ENCODE measurements at regions not wholly inside any gene's neighbourhood (a gene's known extent, or its start where the extent isn't known, plus 50 kb on each side); places are given as distances from the start of the nearest gene placed in this dataset.

DNA sequence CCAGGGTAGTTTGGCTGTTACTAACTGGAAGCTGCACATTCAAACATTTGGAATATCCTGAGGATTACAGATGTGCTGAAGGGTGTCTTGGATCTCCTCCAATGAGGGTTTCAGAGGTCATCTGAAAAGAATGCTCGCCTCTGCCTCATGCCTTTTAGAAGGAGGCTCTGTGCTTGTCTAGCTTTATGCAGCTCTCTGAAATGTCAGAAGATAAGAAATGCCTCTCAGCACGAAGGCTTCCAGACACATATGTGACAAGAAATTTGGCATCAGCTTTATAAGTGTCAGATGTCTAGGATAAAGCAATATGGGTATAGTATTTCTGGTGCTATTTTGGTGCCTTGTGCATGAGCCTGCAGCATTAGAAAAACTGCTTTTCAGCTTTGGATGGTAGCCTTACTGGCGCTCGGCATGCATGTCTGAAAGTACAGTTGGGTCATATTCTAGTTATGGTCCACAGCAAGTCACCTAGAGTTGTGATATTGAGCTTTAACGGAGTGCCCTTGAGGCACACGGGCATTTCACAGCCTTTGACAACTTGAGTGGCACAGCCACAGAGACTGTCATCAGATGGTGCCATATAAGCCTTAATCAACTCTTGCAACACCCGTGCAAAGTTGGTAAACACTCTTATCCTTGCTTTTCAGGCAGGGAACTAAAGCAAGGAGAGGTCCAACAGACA lies 70.8 kb upstream of the PGRMC2 start:
- no peak for DNase-seq

DNA sequence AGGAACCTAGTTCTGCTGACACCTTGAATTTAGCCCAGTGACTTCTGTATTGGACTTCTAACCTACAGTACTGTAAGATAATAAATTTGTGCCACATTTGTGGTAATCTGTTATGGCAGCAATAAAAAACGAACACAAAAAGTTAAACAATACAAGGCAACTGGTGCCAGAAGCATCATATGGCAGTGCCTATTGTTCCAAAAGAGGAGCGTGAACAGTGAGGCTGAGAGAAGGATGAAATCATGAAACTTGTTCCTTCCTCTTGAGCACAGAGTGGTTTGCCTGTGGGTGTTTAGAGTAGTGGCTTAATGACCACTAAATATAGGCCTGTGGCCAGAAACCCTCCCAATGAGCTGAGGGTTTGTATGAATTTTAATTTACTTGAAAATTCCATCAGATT lies 69.7 kb upstream of the PGRMC2 start:
- no peak for DNase-seq

DNA sequence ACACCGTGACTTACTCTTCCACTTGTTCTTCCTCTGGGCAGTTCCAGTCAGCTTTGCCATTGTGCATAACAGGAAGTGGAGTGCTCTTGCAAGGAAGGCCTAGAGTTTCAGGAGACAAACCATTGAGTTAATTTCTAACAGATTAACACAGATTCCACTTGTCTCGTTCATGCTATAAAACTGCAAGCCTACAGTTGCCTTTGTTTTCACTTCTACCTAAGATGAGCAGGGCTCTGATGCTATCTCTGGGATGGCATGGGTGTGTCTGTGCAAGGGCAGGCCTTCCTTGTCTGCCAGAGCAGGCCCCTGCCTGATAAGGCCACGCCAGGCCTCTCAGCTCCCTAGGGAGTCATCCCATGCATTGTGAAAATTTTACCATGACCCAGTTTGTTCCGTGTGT lies 67.7 kb upstream of the PGRMC2 start:
- DNase-seq: no peak

DNA sequence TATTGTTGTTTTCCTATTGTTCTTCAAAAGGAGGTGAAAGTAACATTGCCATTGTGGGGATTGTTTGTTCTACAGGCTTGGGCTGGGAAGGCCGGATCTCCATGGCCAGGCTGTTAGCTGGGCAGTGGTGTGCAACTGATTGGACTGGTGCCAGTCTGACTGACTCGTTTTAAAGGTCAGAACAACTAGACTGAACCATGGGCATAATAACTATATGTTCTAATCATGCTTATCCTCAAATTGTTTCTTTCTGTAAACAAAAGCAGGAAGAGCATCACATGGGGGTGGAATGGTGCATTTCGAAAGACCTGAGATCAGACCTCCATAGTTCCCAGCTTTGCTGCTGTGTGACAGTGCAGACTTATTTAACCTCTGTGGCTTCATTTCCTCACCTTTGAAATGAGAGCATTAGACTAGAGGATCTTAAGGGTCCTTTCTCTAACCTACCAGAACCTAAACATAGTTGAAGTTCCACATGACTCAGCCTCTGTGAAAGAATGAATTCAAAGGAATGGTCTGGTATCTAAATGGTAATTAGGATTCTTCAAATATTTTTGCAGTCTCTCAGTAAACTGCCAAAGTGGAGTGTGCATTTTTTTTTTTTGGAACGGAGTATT lies 66.7 kb upstream of the PGRMC2 start:
- no peak for DNase-seq

DNA sequence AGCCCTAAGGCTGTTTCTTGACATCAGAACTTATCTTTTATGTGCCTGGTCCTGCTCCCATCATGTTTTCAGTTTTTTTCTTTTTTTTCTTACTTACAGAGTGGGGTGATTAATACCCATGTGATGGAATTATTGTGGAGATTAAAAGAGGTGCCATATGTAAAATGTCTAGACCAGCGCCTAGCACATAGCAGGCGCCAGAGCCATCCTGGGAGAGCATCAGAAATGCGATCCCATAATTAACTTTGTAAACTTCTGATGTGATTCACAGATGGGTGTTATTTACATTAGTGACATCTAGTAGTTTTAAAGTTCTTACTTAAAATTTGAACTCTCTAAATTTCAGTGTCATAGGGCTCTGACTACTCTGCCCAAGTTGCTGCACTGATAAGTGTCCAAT lies 66.2 kb upstream of the PGRMC2 start:
- no peak for DNase-seq

DNA sequence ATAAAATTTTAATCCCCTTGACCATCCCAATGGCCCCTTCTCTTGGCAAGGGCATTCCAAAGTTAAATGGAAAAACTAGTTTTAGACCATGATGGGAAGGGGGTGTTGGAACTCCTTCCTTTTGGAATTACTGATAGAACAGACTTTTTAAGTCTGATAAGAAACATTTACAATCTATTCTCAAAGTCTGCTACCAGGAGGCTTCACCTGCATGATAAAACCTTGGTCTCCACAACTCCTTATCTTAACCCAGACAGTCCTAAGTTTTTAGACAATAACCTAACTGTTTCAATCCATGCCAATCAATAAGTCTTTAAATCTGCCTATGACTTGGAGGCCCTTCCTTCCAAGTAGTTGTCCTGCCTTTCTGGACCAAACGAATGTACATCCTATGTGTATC lies 63.9 kb upstream of the PGRMC2 start:
- no peak for DNase-seq

DNA sequence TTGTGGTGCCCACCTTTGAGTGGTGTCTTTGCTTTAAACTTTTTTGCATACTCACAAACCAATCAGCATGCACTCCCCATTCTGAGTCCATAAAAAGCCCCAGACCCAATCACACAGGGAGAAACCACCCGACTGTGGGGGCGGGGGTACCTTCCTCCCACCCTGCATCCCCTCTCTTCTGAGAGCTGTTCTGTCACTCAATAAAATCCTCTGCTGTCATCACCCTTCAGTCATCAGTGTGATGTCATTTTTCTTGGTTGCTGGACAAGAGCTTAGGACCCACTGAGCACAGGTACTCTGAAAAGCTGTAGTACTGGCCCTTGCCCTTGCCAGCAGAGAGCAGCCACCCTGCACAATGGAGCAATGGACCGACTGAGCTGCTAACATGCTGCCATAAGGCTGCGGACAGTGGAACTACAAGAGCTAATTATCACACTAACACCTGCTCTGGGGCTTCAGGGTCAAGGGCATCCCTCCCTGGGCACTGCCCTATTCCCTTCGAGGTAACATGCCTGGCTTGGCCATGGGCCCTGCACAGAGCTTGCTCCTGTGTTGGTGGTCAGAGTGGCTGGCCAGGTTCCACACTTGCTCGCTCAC lies 62.9 kb upstream of the PGRMC2 start:
- DNase-seq: no peak

DNA sequence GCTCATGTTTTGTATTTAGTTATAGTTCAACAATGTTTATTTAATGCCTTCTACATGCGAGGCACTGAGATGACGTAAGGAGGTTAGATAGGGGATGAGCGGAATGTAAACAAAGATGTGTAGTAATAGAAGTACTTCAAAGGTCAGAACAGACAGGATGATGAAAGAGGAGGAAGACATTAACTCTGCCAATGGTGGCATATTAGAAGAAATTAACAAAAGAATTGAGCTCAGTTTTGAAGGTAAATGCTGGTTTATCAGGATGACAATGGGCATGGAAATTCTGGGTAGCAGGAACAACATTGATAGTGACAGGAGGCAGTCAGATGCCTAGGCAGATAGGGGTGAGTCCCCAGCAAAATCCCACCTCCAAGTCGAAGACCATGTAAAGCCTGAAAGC lies 62.3 kb upstream of the PGRMC2 start:
- DNase-seq: no peak

DNA sequence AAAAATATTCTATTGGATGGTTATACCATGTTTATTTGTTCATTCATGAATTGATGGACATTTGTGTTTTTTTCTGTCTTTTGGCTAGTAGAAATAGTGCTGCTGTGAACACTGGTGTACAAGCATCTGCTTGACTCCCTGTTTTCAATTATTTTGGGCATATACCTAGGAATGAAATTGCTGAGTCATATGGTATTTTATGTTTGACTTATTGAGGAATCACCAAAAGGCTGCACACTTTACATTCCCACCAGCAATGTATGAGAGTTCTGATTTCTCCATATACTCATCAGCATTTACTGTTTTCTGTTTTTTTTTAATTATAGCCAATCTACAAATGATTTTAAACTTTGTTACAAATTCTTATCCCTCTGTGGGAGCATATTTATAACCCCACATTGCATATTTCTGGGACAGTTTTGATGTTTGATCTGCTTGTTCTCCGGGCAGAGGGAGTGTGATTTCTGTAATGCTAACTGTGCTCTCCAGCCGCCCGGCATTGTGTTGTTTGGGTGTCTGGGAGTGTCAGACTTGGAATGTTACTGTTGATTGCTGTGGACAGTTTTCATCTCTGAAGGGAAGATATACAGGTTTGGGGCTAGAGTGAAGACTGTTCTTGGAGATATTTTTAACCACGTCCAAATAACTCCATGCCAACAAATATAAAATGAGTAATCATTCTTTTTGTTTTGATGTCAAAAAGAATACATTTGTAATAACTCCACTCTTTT lies 60.5 kb upstream of the PGRMC2 start:
- DNase-seq: no peak

DNA sequence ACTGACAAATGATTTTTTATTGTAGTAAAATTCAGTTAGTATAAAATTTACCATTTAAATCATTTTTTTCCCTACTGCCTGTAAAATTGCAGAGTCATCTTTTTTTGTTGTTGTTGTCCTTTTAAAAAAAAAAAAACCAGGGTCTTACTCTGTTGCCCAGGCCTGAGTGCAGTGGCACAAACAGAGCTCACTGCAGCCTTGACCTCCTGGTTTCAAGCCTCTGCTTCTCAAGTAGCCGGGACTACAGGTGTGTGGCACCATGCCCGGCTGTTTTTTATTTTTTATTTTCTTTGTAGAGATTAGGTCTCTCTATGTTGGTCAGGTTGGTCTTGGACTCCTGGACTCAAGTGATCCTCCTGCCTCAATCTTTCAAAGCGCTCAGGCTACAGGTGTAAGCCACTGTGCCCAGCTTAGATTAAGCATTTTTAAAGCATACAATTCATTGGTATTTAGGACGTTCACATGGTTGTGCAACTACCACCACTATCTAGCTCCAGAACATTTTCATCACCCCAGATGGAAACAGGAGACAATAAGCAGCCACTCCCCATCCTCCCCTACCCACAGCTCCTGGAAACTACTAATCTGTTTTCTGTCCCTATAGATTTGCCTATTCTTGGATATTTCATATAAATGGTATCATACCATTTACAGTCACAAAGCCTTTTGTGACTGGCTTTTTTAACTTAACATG lies 59.7 kb upstream of the PGRMC2 start:
- no peak for DNase-seq

DNA sequence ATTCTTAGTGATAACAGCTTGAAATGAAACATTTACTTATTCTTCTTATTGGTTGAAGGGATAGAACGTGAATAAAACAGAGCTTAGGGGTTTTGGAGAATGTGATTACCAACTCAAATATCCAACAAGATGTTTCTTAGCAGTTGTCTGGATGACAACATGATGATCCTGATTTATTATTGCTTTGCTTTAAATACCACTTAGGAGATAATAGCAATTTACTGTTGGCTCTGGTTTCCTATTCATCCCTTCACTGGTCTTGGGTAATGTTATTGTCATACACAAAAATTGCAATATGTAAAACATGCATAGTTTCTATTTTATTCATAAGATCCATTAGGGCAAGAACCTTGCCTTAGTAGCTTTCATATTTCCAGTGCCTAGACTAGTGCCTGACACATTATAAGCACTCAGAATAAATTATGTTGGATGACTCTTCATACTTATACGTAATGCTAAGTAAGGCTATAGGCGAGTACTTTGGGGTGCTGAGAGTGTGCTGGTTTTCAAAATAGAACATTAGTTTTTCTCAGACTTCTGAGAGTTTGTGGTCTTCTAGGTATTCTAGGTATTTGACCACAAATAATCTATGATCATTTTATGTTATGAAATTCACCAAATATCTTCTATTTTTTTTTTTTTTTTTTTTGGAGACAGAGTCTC lies 58.6 kb upstream of the PGRMC2 start:
- no peak for DNase-seq

DNA sequence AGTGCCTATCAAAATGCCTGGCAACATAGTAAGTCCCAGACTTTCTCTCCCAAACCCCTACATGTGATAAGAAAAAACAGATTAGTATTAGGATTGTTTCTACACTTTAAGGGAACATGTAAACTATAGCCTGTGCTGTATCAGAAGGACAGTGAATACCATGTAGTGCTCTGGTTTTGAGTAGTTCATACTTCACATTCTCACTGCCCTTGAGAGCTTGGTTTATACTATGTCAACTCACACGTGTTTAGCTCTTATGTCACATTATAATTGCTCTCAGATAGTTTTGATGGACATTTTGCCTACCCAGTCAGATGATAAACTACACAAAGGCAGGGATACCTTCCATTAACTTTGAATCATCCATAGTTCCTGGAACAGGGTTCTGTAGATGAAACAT lies 58.0 kb upstream of the PGRMC2 start:
- no peak for DNase-seq

DNA sequence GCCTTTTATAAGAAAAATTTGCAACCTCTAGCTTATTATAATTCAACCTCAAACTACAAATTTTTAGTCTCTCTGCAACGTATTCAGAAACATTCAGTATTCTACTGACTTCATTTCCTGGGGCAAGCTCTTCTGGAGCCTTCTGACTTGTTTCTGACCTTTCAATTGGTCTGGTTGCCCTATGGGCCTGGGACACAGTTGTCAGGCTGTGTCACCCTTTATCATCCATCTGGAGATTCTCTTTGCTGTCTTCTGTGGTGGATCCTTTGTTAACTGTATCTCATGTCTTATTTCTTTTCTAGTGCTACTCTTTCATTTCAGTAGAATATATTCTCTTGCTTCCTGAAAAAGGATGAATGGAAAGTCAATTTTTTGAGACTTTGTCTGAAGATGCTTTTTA lies 55.1 kb upstream of the PGRMC2 start:
- no peak for DNase-seq

DNA sequence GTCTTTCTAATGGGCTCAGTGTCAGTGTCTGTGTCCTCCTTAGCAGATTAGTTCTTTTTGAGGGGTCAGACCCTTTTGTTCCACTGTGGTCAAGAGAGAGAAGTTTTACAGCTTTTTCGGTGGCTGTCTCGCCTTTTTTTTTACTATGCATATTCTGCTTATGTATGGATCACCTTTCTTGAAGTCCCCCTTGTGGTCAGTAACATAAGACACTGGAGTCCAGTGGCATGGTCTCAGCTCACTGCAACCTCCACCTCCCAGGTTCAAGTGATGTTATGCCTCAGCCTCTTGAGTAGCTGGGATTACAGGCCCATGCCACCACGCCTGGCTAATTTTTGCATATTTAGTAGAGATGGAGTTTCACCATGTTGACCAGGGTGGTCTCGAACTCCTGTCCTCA lies 54.0 kb upstream of the PGRMC2 start:
- DNase-seq: no peak

DNA sequence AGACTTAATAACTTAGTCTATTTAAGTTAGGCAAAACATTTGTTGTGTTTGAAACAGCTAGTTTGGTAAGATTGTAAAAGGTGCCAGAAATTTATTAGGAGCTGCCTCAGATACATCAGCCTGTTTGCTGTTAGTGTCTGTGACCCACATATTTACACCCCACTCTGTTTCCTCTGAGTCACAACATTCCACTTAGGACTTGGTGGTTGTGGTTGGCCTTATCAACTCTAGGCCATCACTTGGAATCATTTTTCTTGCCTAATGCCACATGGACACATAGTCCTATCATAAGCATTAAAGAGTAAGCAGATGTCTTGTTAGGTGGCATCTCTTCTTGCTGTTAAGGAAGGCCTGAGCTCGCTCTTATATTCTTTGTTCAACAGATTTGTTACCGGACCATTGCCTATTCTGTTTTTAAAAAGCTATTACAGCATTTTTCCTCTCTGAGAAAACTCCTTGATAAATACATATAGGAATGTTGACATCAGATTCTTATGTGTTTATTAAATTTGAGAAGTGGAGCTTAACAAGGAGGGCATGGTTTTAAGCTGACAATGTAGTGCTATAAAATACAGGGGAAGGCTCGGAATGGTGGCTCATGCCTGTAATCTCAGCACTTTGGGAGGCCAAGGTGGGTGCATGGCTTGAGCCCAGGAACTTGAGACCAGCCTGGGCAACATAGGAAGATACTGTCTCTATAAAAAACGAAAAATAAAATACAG lies 51.2 kb upstream of the PGRMC2 start:
- no peak for DNase-seq

DNA sequence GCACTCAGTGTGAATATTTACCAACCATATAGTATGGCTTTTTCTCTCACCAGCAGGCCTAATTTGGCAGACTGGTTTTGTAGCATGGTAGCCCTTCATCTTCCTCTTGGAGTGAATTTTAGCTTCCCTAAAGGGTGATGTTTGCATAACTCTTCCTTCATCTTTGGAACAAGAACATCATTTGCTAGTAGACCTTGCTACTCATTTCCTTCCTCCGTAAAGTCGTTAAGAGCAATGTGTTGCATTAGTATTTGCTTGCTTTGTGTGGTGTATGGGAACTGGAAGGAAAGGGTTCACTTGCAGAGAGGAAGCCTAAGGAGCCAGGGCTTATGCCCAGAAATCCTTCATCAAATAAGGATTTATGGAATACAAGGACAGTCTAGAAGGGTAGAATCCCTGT lies 50.2 kb upstream of the PGRMC2 start:
- DNase-seq: no peak
